ENCODE measurements at regions not wholly inside any gene's neighbourhood (a gene's known extent, or its start where the extent isn't known, plus 50 kb on each side); places are given as distances from the start of the nearest gene placed in this dataset.
A peak's percentile ranks its signal among the peaks of the same experiment; 100 is the strongest.

GRCh38 chr10:109778993-109779392, 144.3 kb downstream of the XPNPEP1 start:
- no peaks in the 10 kb centered on the region for H3K9me3 ChIP-seq
- H3K4me1 ChIP-seq = no peaks in the 10 kb centered on the region
- H3K27me3 ChIP-seq = no peaks in the 10 kb centered on the region
- DNase-seq (ENCODE audit: extremely low spot score) = peak; percentile 88
- H3K27ac ChIP-seq (replicated peaks in 1 of 4) = no peak overlapping the region
- WGBS = 84% methylated on average over 4 of the region's 4 CpGs
- no peak overlapping the region for H3K4me3 ChIP-seq
- TF ChIP-seq EP300 (IDR thresholded peaks at IDR 0.05) (no peak), CTCF (IDR thresholded peaks at IDR 0.05) (no peak), POLR2A (IDR thresholded peaks at IDR 0.05; ENCODE audit: low read depth) (no peak), POLR2AphosphoS5 (IDR thresholded peaks at IDR 0.05) (no peak)
- H3K36me3 ChIP-seq = no peaks in the 10 kb centered on the region
- intact Hi-C loops (cut with DNase I) = no loop called here

- DNase-seq (ENCODE audit: extremely low spot score) = peak; percentile 45
- no peak for TF ChIP-seq POLR2AphosphoS5 (IDR thresholded peaks at IDR 0.05)
- TF ChIP-seq CTCF (IDR thresholded peaks at IDR 0.05) = no peak
- no peak for TF ChIP-seq EP300 (IDR thresholded peaks at IDR 0.05)
- no peak for TF ChIP-seq POLR2A (IDR thresholded peaks at IDR 0.05; ENCODE audit: low read depth)
- H3K36me3 ChIP-seq = no peaks in the 10 kb centered on the region
- intact Hi-C loops (cut with DNase I) = no loop called here
- no peak overlapping the region for H3K4me3 ChIP-seq
- H3K9me3 ChIP-seq = no peaks in the 10 kb centered on the region
- H3K4me1 ChIP-seq = peaks cover 0 to 7% (median 0%) of the 10 kb centered on the region in 4 donors
- H3K27ac ChIP-seq (replicated peaks in 1 of 4) = no peak overlapping the region
- no peaks in the 10 kb centered on the region for H3K27me3 ChIP-seq
- WGBS = 45% methylated on average over 2 of the region's 2 CpGs
These were observed 149.2 kb downstream of the XPNPEP1 start for GRCh38 chr10:109774121-109774440.

- TF ChIP-seq CTCF (IDR thresholded peaks at IDR 0.05) (peak; percentile 29 to 45 (median 31)), EP300 (IDR thresholded peaks at IDR 0.05) (no peak), POLR2A (IDR thresholded peaks at IDR 0.05; ENCODE audit: low read depth) (no peak), POLR2AphosphoS5 (IDR thresholded peaks at IDR 0.05) (no peak)
- WGBS = 63% methylated on average over 8 of the region's 8 CpGs
These were observed 149.8 kb downstream of the XPNPEP1 start for GRCh38 chr10:109773288-109774120.

DNA sequence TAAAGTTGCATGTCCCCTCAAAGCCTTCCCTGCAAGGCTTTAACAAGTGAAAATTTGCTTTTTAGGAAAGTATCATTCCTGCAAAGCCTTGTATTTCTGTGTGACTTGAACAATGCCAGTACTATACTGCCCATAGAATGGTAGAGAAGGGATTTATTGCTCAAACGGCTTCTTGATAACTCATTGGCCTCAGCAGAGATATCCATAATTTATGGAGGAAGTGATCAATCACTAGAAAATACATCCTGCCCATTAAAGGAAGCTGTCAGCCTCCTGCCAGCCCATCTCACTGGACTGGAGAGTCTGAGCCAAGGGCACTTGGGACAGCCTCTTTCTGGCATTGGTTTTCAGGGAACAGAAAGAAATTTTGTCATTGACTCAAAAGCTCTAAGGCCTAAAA, 152.6 kb downstream of the XPNPEP1 start:
- 35% methylated on average over 1 of the region's 1 CpG for WGBS
- intact Hi-C loops (cut with DNase I) = no loop called here

More at GRCh38 chr10:109773288-109774120, 149.8 kb downstream of the XPNPEP1 start:
- Histone ChIP-seq H3K36me3 (no peaks in the 10 kb centered on the region), H3K9me3 (no peaks in the 10 kb centered on the region), H3K27ac (replicated peaks in 1 of 4) (no peak overlapping the region), H3K27me3 (no peaks in the 10 kb centered on the region), H3K4me3 (no peak overlapping the region), H3K4me1 (peaks cover 0 to 7% (median 0%) of the 10 kb centered on the region in 4 donors)
- DNase-seq (ENCODE audit: extremely low spot score) = peak; percentile 64
- intact Hi-C loops (cut with DNase I) = no loop called here

More for the DNA sequence above, 152.6 kb downstream of the XPNPEP1 start:
- no peak overlapping the region for H3K27ac ChIP-seq (replicated peaks in 1 of 4)
- TF ChIP-seq CTCF (IDR thresholded peaks at IDR 0.05) = no peak
- no peak for TF ChIP-seq POLR2A (IDR thresholded peaks at IDR 0.05; ENCODE audit: low read depth)
- TF ChIP-seq POLR2AphosphoS5 (IDR thresholded peaks at IDR 0.05) = no peak
- no peak for TF ChIP-seq EP300 (IDR thresholded peaks at IDR 0.05)
- no peak overlapping the region for H3K4me3 ChIP-seq
- H3K9me3 ChIP-seq = peaks cover 0 to 3% (median 0%) of the 10 kb centered on the region in 4 donors
- peak; percentile 21 for DNase-seq (ENCODE audit: extremely low spot score)
- H3K27me3 ChIP-seq = no peaks in the 10 kb centered on the region
- H3K36me3 ChIP-seq = no peaks in the 10 kb centered on the region
- H3K4me1 ChIP-seq = peaks cover 0 to 7% (median 0%) of the 10 kb centered on the region in 4 donors
